ENCODE measurements at regions not wholly inside any gene's neighbourhood (a gene's known extent, or its start where the extent isn't known, plus 50 kb on each side); places are given as distances from the start of the nearest gene placed in this dataset.
"Not testable (repeated sequence)": the region's sequence is repeated elsewhere in the genome, so short reads cannot be mapped to it uniquely, and the experiment has no call there.

GRCh38 chr7:118938845-118939244 lies 714.3 kb downstream of the ANKRD7 start:
- H3K36me3 ChIP-seq = no peaks in the 10 kb centered on the region
- no peaks in the 10 kb centered on the region for H3K27me3 ChIP-seq
- no peaks in the 10 kb centered on the region for H3K9me3 ChIP-seq
- H3K4me3 ChIP-seq (ENCODE audit: low read depth in 1 of 2, low read length in 1 of 2) = no peak overlapping the region
- H3K4me1 ChIP-seq (ENCODE audit: control insufficient read depth in 1 of 2, insufficient read depth in 1 of 2, low read depth in 1 of 2, low read length in 1 of 2) = no peaks in the 10 kb centered on the region
- TF ChIP-seq CTCF (IDR thresholded peaks at IDR 0.05) = no peak
- no peak overlapping the region for H3K27ac ChIP-seq

- Histone ChIP-seq H3K4me1 (ENCODE audit: control insufficient read depth in 1 of 2, insufficient read depth in 1 of 2, low read depth in 1 of 2, low read length in 1 of 2) (no peaks in the 10 kb centered on the region), H3K36me3 (no peaks in the 10 kb centered on the region), H3K9me3 (no peaks in the 10 kb centered on the region), H3K4me3 (ENCODE audit: low read depth in 1 of 2, low read length in 1 of 2) (no peak overlapping the region), H3K27ac (no peak overlapping the region), H3K27me3 (no peaks in the 10 kb centered on the region)
- no peak for TF ChIP-seq CTCF (IDR thresholded peaks at IDR 0.05)
Observed at GRCh38 chr7:118944271-118944670, 719.8 kb downstream of the ANKRD7 start.

- H3K27me3 ChIP-seq = no peaks in the 10 kb centered on the region
- H3K9me3 ChIP-seq = no peaks in the 10 kb centered on the region
- no peak for TF ChIP-seq CTCF (IDR thresholded peaks at IDR 0.05)
- no peak overlapping the region for H3K27ac ChIP-seq
- no peak overlapping the region for H3K4me3 ChIP-seq (ENCODE audit: low read depth in 1 of 2, low read length in 1 of 2)
- H3K4me1 ChIP-seq (ENCODE audit: control insufficient read depth in 1 of 2, insufficient read depth in 1 of 2, low read depth in 1 of 2, low read length in 1 of 2) = no peaks in the 10 kb centered on the region
- no peaks in the 10 kb centered on the region for H3K36me3 ChIP-seq
Observed at GRCh38 chr7:118945911-118946682, 721.6 kb downstream of the ANKRD7 start.

- Histone ChIP-seq H3K27ac (no peak overlapping the region), H3K36me3 (no peaks in the 10 kb centered on the region), H3K4me1 (ENCODE audit: control insufficient read depth in 1 of 2, insufficient read depth in 1 of 2, low read depth in 1 of 2, low read length in 1 of 2) (no peaks in the 10 kb centered on the region), H3K9me3 (no peaks in the 10 kb centered on the region), H3K4me3 (ENCODE audit: low read depth in 1 of 2, low read length in 1 of 2) (no peak overlapping the region), H3K27me3 (no peaks in the 10 kb centered on the region)
- TF ChIP-seq CTCF (IDR thresholded peaks at IDR 0.05) = no peak
Observed at GRCh38 chr7:118948508-118948907, 724.0 kb downstream of the ANKRD7 start.

- TF ChIP-seq CTCF (IDR thresholded peaks at IDR 0.05) = no peak
- Histone ChIP-seq H3K27ac (no peak overlapping the region), H3K9me3 (no peaks in the 10 kb centered on the region), H3K36me3 (no peaks in the 10 kb centered on the region), H3K4me1 (ENCODE audit: control insufficient read depth in 1 of 2, insufficient read depth in 1 of 2, low read depth in 1 of 2, low read length in 1 of 2) (no peaks in the 10 kb centered on the region), H3K27me3 (no peaks in the 10 kb centered on the region), H3K4me3 (ENCODE audit: low read depth in 1 of 2, low read length in 1 of 2) (no peak overlapping the region)
Observed at GRCh38 chr7:118949031-118949430, 724.5 kb downstream of the ANKRD7 start.

GRCh38 chr7:118956285-118956684 lies 731.8 kb downstream of the ANKRD7 start:
- H3K36me3 ChIP-seq; H3K27ac ChIP-seq; H3K4me1 ChIP-seq (ENCODE audit: control insufficient read depth in 1 of 2, insufficient read depth in 1 of 2, low read depth in 1 of 2, low read length in 1 of 2); H3K9me3 ChIP-seq; H3K27me3 ChIP-seq; H3K4me3 ChIP-seq (ENCODE audit: low read depth in 1 of 2, low read length in 1 of 2): not testable (repeated sequence)

Measured in neutrophil (primary cell).